ENCODE measurements at regions not wholly inside any gene's neighbourhood (a gene's known extent, or its start where the extent isn't known, plus 50 kb on each side); places are given as distances from the start of the nearest gene placed in this dataset.

- no peak for DNase-seq (ENCODE audit: low read depth, low spot score)
These were observed 483.6 kb downstream of the GADD45G start for GRCh38 chr9:90088434-90088833.

- DNase-seq (ENCODE audit: low read depth, low spot score): no peak
These were observed 484.0 kb downstream of the GADD45G start for GRCh38 chr9:90088856-90089255.

- DNase-seq (ENCODE audit: low read depth, low spot score): no peak
These were observed 486.2 kb downstream of the GADD45G start for GRCh38 chr9:90090997-90091396.

GRCh38 chr9:90092508-90092907 lies 487.7 kb downstream of the GADD45G start:
- DNase-seq (ENCODE audit: low read depth, low spot score): no peak

- no peak for DNase-seq (ENCODE audit: low read depth, low spot score)
These were observed 490.9 kb downstream of the GADD45G start for GRCh38 chr9:90095682-90096081.

- DNase-seq (ENCODE audit: low read depth, low spot score): no peak
These were observed 492.4 kb downstream of the GADD45G start for GRCh38 chr9:90097237-90097636.

GRCh38 chr9:90098408-90098807 lies 493.6 kb downstream of the GADD45G start:
- no peak for DNase-seq (ENCODE audit: low read depth, low spot score)

- DNase-seq (ENCODE audit: low read depth, low spot score): no peak
These were observed 494.6 kb downstream of the GADD45G start for GRCh38 chr9:90099262-90099963.

- DNase-seq (ENCODE audit: low read depth, low spot score): no peak
These were observed 495.2 kb downstream of the GADD45G start for GRCh38 chr9:90100014-90100413.

- peak; percentile 65 for DNase-seq (ENCODE audit: low read depth, low spot score)
These were observed 497.6 kb downstream of the GADD45G start for GRCh38 chr9:90102292-90102901.

GRCh38 chr9:90103771-90104170 lies 499.0 kb downstream of the GADD45G start:
- no peak for DNase-seq (ENCODE audit: low read depth, low spot score)

- no peak for DNase-seq (ENCODE audit: low read depth, low spot score)
These were observed 501.0 kb downstream of the GADD45G start for GRCh38 chr9:90105773-90106172.

- no peak for DNase-seq (ENCODE audit: low read depth, low spot score)
These were observed 502.4 kb downstream of the GADD45G start for GRCh38 chr9:90107040-90107725.

GRCh38 chr9:90107726-90108655 lies 503.2 kb downstream of the GADD45G start:
- DNase-seq (ENCODE audit: low read depth, low spot score): no peak

GRCh38 chr9:90112788-90113187 lies 508.0 kb downstream of the GADD45G start:
- no peak for DNase-seq (ENCODE audit: low read depth, low spot score)

- no peak for DNase-seq (ENCODE audit: low read depth, low spot score)
These were observed 510.0 kb downstream of the GADD45G start for GRCh38 chr9:90114641-90115425.

GRCh38 chr9:90121762-90122161 lies 517.0 kb downstream of the GADD45G start:
- no peak for DNase-seq (ENCODE audit: low read depth, low spot score)

- DNase-seq (ENCODE audit: low read depth, low spot score): no peak
These were observed 517.7 kb downstream of the DIRAS2 start for GRCh38 chr9:90124961-90125360.

- DNase-seq (ENCODE audit: low read depth, low spot score): no peak
These were observed 514.7 kb downstream of the DIRAS2 start for GRCh38 chr9:90127923-90128322.

- no peak for DNase-seq (ENCODE audit: low read depth, low spot score)
These were observed 513.9 kb downstream of the DIRAS2 start for GRCh38 chr9:90128587-90129190.

GRCh38 chr9:90129446-90129845 lies 513.2 kb downstream of the DIRAS2 start:
- DNase-seq (ENCODE audit: low read depth, low spot score): no peak
